ENCODE measurements at regions not wholly inside any gene's neighbourhood (a gene's known extent, or its start where the extent isn't known, plus 50 kb on each side); places are given as distances from the start of the nearest gene placed in this dataset.

DNA sequence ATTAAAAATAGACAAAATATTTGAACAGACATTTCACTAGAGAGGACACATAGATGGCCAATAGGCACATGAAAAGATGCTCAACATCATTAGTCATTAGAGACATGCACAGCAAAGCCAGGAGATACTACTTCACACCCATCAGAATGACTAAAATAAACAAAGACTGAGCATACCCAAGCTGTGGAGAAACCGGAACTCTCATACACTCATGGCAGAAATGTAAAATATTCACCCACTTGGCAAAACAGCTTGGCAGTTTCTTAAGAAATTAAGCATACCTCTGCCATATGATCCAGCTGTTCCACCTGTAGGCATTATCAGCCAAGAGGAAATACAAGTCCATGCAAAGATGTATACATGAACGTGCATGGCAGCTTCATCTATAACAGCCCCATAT, 213.4 kb downstream of the TSHZ3 start:
- H3K36me3 ChIP-seq (ENCODE audit: control insufficient read depth, insufficient read depth, low read length), result no peaks in the 10 kb centered on the region
- no peaks in the 10 kb centered on the region for H3K27me3 ChIP-seq (ENCODE audit: control insufficient read depth, insufficient read depth, low read length)
- no peak overlapping the region for H3K9ac ChIP-seq (ENCODE audit: low read length)
- no peaks in the 10 kb centered on the region for H3K9me3 ChIP-seq (ENCODE audit: control insufficient read depth, low read length)
- H3K4me1 ChIP-seq (ENCODE audit: control insufficient read depth, insufficient read depth, low read length), result no peaks in the 10 kb centered on the region
- no peak overlapping the region for H3K4me3 ChIP-seq (ENCODE audit: low read length)

DNA sequence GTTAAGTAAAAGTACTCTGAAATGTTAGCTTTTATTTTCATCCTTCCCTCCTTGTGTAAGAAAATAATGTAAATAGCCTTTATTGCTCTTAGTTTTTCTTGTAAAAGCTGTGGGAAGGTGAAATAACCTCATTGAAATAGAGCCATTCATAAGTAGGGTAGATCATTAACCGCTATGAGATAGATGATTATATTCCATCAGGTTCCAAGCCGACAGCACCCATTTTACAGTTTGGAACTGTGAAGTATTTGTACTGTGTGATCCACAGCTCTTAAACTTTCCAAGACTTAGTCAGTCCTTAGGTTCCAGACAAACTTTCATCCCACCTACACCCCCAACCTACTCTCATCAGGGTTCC, 216.5 kb downstream of the TSHZ3 start:
- no peaks in the 10 kb centered on the region for H3K27me3 ChIP-seq (ENCODE audit: control insufficient read depth, insufficient read depth, low read length)
- no peak overlapping the region for H3K4me3 ChIP-seq (ENCODE audit: low read length)
- H3K4me1 ChIP-seq (ENCODE audit: control insufficient read depth, insufficient read depth, low read length), result no peaks in the 10 kb centered on the region
- no peaks in the 10 kb centered on the region for H3K36me3 ChIP-seq (ENCODE audit: control insufficient read depth, insufficient read depth, low read length)
- H3K9me3 ChIP-seq (ENCODE audit: control insufficient read depth, low read length), result no peaks in the 10 kb centered on the region
- no peak overlapping the region for H3K9ac ChIP-seq (ENCODE audit: low read length)

DNA sequence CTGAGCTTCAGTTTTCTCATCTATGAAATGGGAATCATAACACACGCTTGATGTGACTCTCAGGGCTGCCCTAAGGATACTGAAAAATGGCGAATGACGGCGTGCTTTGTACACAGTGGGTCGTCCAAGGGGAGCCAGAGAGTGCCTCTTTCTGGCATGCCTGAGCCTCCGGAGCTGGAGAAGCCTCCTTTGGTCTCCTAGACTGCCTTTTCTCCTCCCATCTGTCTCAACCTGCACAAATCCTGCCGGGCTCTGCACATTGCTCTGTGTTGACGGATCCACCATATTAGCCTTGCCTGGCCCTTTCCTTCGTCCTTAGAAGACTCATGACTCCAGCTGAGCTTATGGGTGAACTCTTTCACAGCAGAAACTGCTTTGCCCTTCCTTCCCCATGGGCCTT, 220.9 kb downstream of the TSHZ3 start:
- no peaks in the 10 kb centered on the region for H3K9me3 ChIP-seq (ENCODE audit: control insufficient read depth, low read length)
- no peak overlapping the region for H3K9ac ChIP-seq (ENCODE audit: low read length)
- H3K27me3 ChIP-seq (ENCODE audit: control insufficient read depth, insufficient read depth, low read length), result no peaks in the 10 kb centered on the region
- no peaks in the 10 kb centered on the region for H3K4me1 ChIP-seq (ENCODE audit: control insufficient read depth, insufficient read depth, low read length)
- no peak overlapping the region for H3K4me3 ChIP-seq (ENCODE audit: low read length)
- no peaks in the 10 kb centered on the region for H3K36me3 ChIP-seq (ENCODE audit: control insufficient read depth, insufficient read depth, low read length)

DNA sequence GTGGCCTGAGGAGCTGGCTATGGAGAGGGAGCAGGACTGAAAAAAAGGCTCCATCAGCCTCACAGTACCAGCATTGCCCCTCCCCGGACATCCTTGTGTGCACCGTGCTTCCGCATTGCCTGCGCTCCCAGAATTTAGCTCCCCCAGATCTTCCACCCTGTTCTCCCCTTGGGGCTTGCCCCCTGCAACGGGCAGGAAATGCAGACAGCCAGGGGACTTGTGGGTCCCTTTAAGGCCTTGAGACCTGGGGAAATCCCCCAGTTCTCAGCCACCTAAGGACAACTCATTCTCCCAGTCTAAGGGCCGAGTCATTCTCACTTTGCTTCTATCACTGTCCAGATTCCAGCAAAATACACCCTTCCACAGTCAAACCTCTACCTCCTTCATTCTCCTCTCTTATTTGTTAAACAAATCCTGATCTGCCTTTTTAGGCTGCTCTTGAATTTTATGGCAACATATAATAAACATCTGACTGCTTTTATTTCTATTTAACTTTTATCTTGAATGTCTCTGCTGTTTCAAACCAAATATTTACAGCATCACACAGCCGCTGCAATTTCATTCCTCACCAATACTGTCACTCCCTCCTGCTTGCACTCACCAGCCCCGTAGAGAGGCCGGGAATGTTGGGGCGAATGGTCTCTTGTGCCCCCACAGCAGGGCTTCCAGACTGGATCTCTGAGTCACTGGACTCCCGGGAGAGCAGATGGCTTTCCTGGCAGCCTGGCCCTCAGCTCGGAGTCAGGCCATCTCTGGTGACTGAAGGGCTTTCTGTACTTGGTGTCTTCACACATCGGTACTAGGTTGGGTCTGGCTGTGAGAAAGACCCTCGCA, 221.9 kb downstream of the TSHZ3 start:
- H3K4me1 ChIP-seq (ENCODE audit: control insufficient read depth, insufficient read depth, low read length), result no peaks in the 10 kb centered on the region
- no peak overlapping the region for H3K4me3 ChIP-seq (ENCODE audit: low read length)
- no peaks in the 10 kb centered on the region for H3K36me3 ChIP-seq (ENCODE audit: control insufficient read depth, insufficient read depth, low read length)
- no peaks in the 10 kb centered on the region for H3K9me3 ChIP-seq (ENCODE audit: control insufficient read depth, low read length)
- no peak overlapping the region for H3K9ac ChIP-seq (ENCODE audit: low read length)
- H3K27me3 ChIP-seq (ENCODE audit: control insufficient read depth, insufficient read depth, low read length), result no peaks in the 10 kb centered on the region

DNA sequence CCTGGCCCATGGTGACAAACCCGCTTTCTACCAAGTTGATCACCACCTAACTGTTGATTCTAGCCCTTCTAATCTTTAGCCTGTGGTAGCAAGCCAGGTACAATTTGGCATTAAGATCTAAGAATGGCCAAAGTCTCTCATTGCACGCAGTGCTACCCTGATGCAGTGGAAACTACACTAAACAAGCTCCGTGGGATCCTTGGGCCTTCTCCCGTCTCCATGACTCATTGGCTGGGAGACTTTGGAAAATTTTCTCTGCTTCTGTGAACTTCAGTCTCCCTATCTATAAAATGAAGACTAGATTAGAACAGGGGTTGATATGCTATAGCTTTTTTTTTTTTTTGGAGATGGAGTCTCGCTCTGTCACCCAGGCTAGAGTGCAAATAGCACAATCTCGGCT, 223.0 kb downstream of the TSHZ3 start:
- no peaks in the 10 kb centered on the region for H3K36me3 ChIP-seq (ENCODE audit: control insufficient read depth, insufficient read depth, low read length)

DNA sequence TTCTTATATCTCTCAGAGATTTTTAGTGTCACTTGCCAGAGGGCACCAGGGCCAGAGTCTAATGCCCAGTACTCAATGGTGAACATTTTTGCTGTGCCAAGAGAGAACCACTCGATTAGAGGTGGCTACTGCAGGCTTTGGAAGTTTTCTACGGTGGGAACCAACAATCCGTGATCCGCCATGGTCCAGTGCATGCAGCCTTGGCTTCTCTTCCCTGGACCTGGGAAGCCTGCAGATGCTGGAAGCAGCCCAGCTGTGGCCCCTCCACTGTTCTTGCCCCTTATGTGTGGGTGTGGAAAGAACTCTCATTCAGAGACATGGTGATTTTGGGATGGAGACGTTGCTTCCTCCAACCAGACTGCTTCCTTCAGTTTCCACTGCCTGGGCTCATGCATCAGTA, 224.2 kb downstream of the TSHZ3 start:
- Histone ChIP-seq H3K9me3 (ENCODE audit: control insufficient read depth, low read length) (no peaks in the 10 kb centered on the region), H3K9ac (ENCODE audit: low read length) (no peak overlapping the region), H3K36me3 (ENCODE audit: control insufficient read depth, insufficient read depth, low read length) (no peaks in the 10 kb centered on the region), H3K4me3 (ENCODE audit: low read length) (no peak overlapping the region), H3K4me1 (ENCODE audit: control insufficient read depth, insufficient read depth, low read length) (no peaks in the 10 kb centered on the region), H3K27me3 (ENCODE audit: control insufficient read depth, insufficient read depth, low read length) (no peaks in the 10 kb centered on the region)

More for the DNA sequence above, 223.0 kb downstream of the TSHZ3 start:
- no peaks in the 10 kb centered on the region for H3K9me3 ChIP-seq (ENCODE audit: control insufficient read depth, low read length)
- no peak overlapping the region for H3K4me3 ChIP-seq (ENCODE audit: low read length)
- no peaks in the 10 kb centered on the region for H3K4me1 ChIP-seq (ENCODE audit: control insufficient read depth, insufficient read depth, low read length)
- no peak overlapping the region for H3K9ac ChIP-seq (ENCODE audit: low read length)
- H3K27me3 ChIP-seq (ENCODE audit: control insufficient read depth, insufficient read depth, low read length), result no peaks in the 10 kb centered on the region

DNA sequence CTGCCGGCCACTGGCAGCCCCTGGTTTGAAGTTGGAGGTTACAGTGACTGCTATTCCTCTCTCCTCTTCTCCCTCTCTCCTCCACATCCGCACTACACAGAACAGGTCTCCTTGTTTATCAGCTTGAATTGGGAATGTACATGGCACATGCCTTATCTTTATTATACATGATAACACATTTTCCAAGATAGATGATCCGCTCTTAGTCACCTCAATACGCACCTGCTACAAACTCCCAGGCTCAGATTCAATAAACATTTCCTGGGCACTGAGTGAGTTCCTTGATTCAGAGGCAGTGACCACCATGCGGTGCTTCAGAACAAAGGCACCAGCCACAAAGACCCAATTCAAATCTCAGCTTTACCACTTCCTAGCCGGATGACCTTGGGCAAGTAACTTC, 227.7 kb downstream of the TSHZ3 start:
- Histone ChIP-seq H3K27me3 (ENCODE audit: control insufficient read depth, insufficient read depth, low read length) (no peaks in the 10 kb centered on the region), H3K9me3 (ENCODE audit: control insufficient read depth, low read length) (no peaks in the 10 kb centered on the region), H3K4me3 (ENCODE audit: low read length) (no peak overlapping the region), H3K4me1 (ENCODE audit: control insufficient read depth, insufficient read depth, low read length) (no peaks in the 10 kb centered on the region), H3K9ac (ENCODE audit: low read length) (no peak overlapping the region), H3K36me3 (ENCODE audit: control insufficient read depth, insufficient read depth, low read length) (no peaks in the 10 kb centered on the region)

DNA sequence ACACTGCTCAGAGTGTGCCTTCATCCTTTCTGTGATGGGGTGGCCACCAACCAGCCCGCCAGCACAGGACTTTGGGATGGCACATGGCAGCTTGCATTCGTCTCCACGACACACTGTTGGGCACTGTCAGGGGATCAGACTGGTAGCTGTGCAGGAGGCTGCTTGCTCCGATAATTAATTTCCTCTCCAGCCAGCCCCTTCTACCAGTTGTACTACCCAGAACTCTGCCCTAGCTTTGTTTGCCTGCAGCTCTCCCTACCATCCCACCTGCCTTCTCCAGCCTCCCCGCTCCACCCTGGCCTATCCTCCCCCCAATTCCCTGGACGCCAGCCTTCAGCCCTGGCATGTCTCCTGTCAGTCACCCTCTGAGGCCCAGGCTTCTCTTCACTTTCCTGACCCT, 228.3 kb downstream of the TSHZ3 start:
- H3K36me3 ChIP-seq (ENCODE audit: control insufficient read depth, insufficient read depth, low read length), result no peaks in the 10 kb centered on the region
- H3K9ac ChIP-seq (ENCODE audit: low read length), result no peak overlapping the region
- H3K9me3 ChIP-seq (ENCODE audit: control insufficient read depth, low read length), result no peaks in the 10 kb centered on the region
- no peaks in the 10 kb centered on the region for H3K27me3 ChIP-seq (ENCODE audit: control insufficient read depth, insufficient read depth, low read length)
- H3K4me1 ChIP-seq (ENCODE audit: control insufficient read depth, insufficient read depth, low read length), result no peaks in the 10 kb centered on the region
- no peak overlapping the region for H3K4me3 ChIP-seq (ENCODE audit: low read length)

DNA sequence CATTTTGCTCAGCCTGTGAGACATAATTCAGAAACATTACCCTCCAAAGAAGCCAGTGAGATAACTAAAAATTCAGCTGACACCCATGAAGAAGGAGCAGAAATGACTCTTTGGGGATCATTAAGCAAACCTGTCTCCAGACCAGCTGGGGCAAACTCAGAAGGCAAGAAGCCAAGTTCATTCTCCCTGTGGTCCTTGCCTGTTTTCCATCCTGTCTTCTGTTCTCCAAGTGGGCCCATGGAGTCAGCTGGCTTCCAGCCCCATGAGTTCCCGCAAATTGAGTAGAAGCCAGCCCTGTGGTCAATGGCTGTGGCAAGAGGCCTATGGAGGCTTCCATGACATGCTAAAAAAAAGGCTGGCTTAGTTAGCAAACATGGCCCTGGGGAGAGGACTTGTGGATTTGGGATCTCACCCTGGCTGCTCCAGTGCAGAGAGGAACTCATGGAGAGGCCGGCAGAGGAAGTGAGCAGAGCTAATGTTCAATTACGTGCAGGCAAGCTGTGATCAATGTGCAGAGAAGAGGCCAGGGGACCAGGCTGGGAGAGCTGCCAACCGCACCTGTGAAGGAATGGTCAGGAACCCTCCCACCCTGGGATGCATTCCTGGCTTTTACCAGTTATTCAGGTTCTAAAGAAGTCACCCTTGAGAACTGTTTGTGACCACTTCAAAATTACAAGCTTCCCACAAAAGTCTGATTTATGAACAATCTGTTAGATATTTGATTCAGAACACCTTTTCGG, 229.1 kb downstream of the TSHZ3 start:
- Histone ChIP-seq H3K27me3 (ENCODE audit: control insufficient read depth, insufficient read depth, low read length) (no peaks in the 10 kb centered on the region), H3K9me3 (ENCODE audit: control insufficient read depth, low read length) (no peaks in the 10 kb centered on the region), H3K4me3 (ENCODE audit: low read length) (no peak overlapping the region), H3K9ac (ENCODE audit: low read length) (no peak overlapping the region), H3K4me1 (ENCODE audit: control insufficient read depth, insufficient read depth, low read length) (no peaks in the 10 kb centered on the region), H3K36me3 (ENCODE audit: control insufficient read depth, insufficient read depth, low read length) (no peaks in the 10 kb centered on the region)

DNA sequence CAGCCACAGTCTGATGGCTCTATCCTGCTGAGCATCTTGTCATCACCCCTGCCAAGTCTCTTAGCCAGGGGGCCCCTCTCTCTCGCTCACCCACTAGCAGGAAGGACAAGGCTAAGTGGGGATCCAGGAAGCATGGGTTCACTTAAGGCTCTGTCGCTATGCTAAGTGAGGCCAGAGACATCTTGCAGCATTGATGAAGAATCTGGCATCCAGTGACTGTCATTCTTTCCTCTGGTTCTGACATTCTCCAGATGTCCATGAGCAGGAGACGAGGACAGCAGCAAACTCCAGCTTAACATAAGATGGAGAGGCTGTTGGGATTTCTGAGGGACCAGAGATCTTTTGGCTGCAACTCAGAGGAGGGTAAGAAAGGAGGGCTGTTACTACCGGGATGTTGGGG, 230.2 kb downstream of the TSHZ3 start:
- no peaks in the 10 kb centered on the region for H3K9me3 ChIP-seq (ENCODE audit: control insufficient read depth, low read length)
- no peaks in the 10 kb centered on the region for H3K27me3 ChIP-seq (ENCODE audit: control insufficient read depth, insufficient read depth, low read length)
- no peak overlapping the region for H3K4me3 ChIP-seq (ENCODE audit: low read length)
- H3K9ac ChIP-seq (ENCODE audit: low read length), result no peak overlapping the region
- no peaks in the 10 kb centered on the region for H3K4me1 ChIP-seq (ENCODE audit: control insufficient read depth, insufficient read depth, low read length)
- no peaks in the 10 kb centered on the region for H3K36me3 ChIP-seq (ENCODE audit: control insufficient read depth, insufficient read depth, low read length)

DNA sequence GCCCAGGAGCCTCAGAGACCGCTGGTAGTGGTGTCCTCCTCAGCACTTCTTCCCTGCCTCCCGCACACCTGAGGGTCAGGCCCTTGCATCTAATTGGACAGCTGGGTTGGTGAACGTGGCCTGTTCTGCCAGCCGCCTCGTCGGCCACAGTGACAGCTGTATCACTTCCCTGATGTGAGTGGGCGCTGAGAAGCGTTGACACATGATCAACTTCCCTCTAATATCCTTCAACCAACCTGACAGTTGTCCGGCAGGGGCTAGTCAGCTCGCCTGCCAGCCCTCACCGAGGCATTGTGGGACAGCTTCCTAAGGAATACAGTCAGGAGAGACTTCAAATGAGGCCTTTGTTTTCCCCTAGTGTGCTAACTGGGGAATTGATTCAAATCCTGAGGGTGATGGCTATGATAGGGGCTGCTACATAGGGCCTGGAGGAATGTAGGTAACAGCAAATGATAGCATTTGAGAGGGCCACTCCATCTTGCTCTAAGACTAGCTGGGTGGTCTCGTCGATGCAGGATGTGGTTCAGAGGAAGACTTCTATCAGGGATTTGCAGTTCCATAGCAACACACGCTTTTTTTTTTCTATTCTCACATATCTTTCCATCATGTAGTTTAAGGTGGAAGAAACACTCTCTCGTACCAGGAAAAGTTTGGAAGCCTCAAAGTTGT, 230.8 kb downstream of the TSHZ3 start:
- H3K9me3 ChIP-seq (ENCODE audit: control insufficient read depth, low read length), result no peaks in the 10 kb centered on the region
- H3K4me1 ChIP-seq (ENCODE audit: control insufficient read depth, insufficient read depth, low read length), result no peaks in the 10 kb centered on the region
- H3K36me3 ChIP-seq (ENCODE audit: control insufficient read depth, insufficient read depth, low read length), result no peaks in the 10 kb centered on the region
- no peaks in the 10 kb centered on the region for H3K27me3 ChIP-seq (ENCODE audit: control insufficient read depth, insufficient read depth, low read length)
- H3K4me3 ChIP-seq (ENCODE audit: low read length), result no peak overlapping the region
- no peak overlapping the region for H3K9ac ChIP-seq (ENCODE audit: low read length)

DNA sequence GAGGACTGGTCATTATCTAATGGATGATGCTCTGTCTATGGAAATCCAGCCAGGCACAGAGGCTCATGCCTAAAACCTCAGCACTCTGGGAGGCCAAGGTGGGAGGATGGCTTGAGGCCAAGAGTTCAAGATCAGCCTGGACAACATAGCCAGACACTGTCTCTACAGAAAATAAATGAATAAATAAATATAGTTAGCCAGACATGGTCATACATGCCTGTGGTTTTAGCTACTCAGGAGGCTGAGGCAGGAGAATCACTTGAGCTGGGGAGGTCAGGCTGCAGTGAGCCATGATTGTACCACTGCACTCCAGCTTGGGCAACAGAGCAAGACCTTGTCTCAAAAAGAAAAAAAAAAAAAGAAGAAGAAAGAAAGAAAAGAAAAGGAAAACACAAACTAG, 234.7 kb downstream of the TSHZ3 start:
- Histone ChIP-seq H3K36me3 (ENCODE audit: control insufficient read depth, insufficient read depth, low read length) (no peaks in the 10 kb centered on the region), H3K9ac (ENCODE audit: low read length) (no peak overlapping the region), H3K27me3 (ENCODE audit: control insufficient read depth, insufficient read depth, low read length) (no peaks in the 10 kb centered on the region), H3K4me1 (ENCODE audit: control insufficient read depth, insufficient read depth, low read length) (no peaks in the 10 kb centered on the region), H3K9me3 (ENCODE audit: control insufficient read depth, low read length) (no peaks in the 10 kb centered on the region), H3K4me3 (ENCODE audit: low read length) (no peak overlapping the region)
